NCI-H1105 treated with DMSO at 0.1 percent for 48 hours (cell line): ENCODE measurements at regions not wholly inside any gene's neighbourhood (a gene's known extent, or its start where the extent isn't known, plus 50 kb on each side); places are given as distances from the start of the nearest gene placed in this dataset.

ENCODE experiments used
- DNase-seq: peaks from one replicate; lab custom pipeline; 2025; lab: John Stamatoyannopoulos, UW

DNA sequence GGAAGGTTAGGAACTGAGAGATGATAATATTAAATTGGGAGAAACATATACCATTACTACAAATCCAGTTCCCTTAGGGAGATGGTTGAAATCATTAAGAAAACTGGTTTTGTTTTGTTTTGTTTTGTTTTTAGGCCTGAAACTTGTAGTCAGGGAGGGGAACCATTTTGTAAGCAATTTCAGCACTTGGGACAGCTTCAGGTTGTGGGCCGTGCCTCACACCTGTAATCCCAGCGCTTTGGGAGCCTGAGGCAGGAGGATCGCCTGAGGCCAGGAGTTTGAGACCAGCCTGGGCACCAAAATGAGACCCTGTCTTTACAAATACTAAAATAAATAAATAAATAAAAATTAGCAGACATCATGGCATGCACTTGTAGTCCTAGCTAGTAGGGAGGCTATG lies 694.3 kb upstream of the NR5A2 start:
- no peak for DNase-seq

DNA sequence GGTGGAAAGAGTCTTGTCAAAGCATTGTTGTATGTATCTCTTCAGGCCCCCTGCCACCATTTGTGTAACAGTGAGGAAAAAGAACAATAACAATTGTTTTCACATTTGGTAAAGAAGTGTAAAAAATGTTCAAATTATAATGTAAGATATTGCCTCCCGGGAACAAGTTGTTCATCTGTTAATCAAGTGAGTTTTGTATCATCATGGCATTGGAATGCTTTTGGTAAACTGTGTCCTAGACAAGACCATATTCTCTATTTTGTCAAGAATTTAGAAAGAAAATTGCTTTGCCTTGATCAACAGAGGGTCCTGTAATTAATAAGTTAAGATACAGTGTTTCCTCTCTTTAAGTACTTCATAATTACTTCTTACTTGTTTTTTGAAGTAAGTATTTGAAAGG lies 692.0 kb upstream of the NR5A2 start:
- DNase-seq: no peak

DNA sequence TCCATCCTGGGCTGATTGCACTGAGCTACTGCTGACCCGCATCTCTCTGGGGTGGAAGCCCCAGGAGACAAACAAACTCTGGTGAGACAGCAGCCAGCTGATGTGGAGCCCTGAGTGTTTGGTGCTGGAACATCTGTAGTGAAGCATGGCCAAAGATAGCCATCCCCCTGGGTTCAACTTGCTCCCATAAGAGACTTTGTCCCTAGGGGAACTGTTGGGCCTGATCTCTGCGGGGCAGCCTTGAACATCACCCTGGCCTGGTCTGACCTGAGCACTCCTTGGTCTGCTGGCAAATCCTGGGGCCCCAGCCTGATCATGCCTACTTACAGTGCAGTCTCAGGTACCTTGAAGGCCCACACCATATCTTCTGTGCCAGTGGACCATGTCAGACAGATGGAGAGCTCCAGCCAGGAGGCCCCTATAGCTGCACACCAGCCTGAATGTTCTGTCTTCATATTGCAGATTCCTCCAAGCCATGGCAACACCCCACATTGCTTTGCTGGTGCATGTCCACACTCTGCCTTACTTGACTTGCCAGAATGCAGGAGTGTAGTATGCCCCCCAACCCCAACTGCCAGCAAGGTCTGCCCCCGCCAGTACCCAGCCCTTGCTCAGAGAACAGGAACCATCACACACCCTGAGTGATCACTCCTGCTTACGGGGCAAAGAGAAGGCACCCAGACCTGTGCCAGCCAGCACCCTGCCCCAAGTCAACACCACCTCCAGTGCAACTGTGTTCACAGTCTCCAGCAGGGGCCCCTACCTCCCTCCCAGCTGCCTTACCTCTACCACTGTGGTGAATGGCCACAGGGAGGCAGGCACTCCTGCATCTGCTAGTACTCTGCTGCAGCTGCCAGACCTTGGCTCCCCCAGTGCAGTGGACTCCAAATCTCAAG lies 690.5 kb upstream of the NR5A2 start:
- DNase-seq: no peak

DNA sequence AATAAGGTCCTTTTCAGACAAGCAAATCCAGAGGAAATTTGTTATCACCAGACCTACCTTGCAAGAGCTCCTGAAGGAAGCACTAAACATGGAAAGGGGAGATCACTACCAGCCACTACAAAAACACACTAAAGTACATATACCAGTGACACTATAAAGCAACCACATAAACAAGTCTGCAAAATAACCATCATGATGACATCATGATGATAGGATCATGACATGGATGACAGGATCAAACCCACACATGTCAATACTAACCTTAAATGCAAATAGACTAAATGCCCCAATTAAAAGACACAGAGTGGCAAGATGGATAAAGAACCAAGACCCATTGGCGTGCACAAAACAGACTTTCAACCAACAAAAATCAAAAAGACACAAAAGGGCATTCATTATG lies 688.8 kb upstream of the NR5A2 start:
- DNase-seq: no peak

DNA sequence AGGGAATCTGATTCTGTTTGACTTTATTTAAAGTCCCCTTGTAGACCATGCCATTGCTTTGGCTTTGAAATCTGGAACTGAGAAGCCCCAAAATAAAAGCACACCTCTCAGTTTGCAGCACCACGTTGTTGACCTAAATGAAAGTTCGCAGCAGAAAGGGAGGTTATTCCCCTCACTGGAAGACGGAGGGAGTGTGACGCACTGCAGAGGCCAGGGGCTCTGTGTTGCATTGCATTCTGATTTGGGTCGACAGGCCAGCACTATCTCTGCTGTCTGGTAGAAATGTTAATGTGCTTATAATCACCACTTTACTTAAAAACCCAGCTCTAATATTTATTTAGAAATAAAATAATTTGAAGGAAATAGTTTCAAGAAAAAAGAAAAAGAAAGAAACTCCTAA lies 675.2 kb upstream of the NR5A2 start:
- no peak for DNase-seq

DNA sequence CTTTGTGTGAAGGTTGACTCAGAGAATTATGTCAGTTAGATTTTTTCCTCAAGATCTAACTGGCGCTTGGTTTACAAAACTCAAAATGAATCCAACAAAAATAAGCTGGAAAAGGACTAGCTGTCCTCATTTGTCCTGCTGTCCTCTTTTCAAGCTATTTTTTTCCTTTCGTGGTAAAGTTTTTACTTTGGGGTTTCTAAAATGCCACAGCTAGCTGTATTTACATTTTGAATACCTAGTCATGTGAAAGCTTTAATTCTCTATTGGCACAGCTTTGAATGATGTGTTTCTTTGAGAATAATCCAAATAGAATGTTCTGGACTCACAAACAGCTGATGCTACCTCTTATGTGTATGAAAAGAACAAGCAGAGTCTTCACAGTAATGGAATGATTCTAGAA lies 673.6 kb upstream of the NR5A2 start:
- DNase-seq: no peak

DNA sequence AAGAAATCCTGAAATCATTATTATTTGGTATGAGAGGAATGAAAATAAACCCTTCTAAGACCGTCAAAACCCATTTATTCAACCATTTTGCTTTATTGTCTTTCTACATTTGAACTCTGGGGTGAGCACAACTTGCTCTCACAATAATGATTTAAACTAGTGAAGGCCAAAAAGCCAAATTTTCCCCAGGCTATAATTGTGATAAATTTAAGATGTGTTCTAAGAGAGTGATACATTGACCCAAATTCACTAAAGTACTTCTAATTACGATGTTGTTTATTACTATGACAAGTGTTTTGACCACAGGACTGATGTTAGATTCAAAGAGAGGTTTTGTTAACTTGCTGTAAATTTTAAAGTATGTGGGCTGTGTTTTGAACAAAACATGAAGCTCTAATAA lies 670.9 kb upstream of the NR5A2 start:
- DNase-seq: no peak

DNA sequence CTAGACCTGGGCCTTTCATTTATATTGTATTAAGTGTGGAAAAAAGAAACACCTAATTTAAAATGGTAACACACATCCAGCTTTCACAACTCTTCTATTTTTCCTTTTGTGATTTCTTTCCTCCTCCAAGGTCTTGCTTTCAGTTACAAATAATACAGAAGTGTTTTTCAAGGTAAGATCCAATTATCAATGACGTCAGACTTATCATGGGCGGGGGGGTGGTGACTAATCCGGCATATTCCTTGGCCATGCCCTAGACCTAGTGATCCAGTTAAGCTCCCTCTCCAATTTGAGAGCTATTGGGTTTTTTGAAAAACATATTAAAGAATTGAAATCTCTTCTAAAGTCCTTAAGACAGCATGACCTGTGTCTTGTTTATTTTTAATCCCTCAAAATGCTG lies 669.9 kb upstream of the NR5A2 start:
- DNase-seq: no peak

DNA sequence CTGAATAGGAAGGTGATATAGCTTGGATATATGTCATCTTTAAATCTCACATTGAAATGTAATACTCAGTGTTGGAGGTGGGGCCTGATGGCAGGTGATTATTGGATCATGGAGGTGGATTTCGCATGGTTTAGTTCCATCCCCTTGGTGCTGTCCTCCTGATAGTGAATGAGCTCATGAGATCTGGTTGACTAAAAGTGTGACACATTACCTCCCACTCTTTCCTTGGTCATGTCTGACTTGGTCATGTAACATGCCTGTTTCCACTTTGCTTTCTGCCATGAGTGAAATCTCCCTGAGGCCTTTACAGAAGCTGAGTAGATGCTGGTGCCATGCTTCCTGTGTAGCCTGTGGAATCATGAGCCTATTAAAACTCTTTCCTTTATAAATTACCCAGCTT lies 664.5 kb upstream of the NR5A2 start:
- DNase-seq: no peak

DNA sequence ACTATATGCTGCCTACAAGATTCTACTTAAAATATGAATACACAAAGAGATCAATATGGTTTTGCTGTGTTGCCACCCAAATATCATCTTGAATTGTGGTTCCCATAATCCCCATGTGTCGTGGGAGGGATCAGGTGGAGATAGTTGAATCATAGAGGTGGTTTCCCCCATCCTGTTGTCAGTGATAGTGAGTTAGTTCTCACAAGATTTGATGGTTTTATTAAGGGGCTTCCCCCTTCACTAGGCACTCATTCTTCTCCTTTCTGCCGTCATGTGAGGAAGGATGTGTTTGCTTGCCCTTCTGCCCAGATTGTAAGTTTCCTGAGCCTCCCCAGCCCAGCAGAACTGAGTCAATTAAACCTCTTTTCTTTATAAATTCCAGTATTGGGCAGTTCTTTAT lies 654.4 kb upstream of the NR5A2 start:
- no peak for DNase-seq

DNA sequence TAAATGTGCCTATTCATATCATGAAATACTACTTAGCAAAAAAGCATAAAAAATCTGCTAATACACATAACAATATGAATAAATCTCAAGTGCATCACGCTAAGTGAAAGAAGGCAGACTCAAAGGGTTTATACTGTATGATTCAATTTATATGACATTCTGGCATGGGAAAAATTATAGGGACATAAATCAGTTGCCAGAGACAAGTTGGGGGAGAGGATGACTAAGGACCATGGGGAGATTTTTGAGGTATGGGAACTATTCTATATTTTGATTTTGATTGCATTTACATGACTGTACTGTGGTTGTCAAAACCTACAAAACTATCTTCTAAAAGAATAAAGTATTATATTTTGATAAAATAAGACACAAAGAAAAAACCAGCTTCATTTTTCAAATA lies 650.3 kb upstream of the NR5A2 start:
- no peak for DNase-seq

DNA sequence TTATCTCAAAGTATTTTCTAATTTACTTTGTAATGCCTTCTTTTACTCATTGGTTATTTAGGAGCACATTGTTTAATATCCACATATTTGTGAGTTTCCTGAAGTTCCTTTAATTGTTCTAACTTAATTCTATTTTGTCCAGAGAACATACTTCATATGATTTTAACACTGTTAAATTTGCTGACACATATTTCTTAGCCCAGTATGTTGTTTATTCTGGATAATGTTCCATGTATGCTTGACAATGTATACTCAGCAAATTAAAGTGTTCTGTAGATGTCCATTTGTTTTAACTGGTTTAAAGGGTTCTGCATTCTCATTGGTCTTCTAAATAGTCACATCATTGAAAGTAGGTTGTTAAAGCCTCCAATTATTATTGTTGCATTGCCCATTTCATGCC lies 643.7 kb upstream of the NR5A2 start:
- no peak for DNase-seq

DNA sequence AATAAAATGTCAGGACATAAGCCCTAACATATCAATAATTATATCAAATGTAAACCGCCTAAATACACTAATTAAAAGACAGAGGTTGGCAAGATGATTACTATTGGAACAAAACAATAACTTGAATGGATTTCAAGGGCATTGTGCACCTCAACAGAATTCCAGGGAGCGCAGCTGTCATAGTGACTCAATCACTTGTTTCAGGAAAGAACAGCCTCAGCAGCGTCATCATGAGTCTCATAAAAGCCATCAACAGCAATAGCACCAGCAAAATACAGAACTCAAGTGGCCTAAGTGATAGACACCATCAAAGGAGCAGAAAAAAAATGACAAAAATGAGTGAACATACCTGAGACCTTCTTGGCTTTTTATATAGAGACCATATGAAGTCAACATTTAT lies 632.7 kb upstream of the NR5A2 start:
- DNase-seq: peak; percentile 40

DNA sequence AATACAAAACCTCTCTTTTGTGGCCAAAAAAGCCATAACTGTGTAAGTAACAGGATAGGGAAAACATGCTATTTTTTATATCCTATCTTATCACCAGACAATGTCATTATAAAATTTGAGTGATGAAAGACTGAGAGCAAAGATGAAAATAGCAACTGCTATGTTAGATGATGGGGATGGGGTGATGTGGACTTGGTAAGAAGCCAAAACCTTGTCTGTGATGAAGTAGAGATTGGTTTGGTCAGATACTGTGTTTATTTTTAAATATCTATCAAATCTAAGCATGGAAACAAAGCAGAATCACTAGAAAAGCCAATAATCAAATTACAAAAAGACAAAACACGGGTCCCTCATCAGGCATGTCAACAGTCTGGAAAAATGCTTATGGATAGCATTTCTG lies 631.1 kb upstream of the NR5A2 start:
- no peak for DNase-seq

DNA sequence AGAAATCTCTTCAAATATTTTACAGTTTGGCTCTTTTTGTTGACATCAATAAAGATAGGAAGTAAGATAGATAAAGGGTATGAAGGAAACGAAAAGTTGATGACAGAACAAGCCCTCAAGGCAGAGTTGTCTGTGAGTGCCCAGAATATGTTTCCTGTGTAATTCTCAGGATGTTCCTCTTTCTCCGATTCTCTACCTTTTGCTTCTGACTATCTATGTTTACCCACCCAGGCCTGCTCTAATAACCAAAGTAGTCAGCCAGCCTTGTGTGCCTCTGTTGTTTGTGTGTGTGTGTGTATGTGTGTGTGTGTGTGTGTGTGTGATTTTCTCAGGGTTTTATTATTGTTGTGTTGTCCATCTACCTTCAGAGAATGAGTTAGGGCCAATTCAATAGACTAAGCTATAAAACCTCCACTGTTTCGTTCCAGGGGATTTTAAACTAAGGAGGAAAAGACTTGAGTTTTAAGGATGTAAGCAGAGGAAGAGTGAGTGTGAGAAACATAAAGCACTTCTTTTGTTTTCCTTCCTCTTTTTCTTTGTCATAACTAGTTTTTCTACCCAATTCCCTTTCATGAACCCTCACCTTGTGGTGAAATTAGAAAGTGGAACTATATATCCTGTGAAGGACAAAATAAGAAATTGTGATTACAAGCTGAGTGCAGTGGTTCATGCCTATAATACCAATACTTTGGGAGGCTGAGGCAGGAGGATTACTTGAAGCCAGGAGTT lies 627.4 kb upstream of the NR5A2 start:
- no peak for DNase-seq

DNA sequence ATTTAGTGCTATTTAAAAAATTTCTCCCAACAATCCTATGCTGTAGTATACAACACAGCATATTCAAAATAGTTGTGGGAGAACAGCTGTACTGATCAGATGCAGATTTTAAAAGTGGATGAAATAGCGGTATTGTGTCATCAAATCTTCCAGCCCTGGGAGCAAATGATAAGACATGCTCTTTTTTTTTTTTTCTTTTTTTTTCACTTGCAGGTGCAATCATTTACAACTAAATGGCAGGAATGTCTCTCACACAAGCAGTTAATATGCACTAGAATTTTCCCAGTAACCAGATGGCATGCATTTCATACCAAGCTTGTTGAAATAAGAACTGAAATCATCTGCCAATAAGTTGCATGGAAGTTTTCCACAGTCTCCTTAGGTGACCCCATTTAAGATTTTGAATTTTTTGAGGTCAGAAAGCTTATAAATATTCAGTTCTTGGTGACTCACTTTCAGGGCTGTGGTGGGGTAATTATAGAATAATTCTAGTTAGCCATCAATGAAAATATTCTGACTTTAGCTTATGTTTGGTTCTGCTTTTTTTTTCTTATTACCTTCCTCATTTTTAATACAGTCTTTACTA lies 623.9 kb upstream of the NR5A2 start:
- DNase-seq: no peak

DNA sequence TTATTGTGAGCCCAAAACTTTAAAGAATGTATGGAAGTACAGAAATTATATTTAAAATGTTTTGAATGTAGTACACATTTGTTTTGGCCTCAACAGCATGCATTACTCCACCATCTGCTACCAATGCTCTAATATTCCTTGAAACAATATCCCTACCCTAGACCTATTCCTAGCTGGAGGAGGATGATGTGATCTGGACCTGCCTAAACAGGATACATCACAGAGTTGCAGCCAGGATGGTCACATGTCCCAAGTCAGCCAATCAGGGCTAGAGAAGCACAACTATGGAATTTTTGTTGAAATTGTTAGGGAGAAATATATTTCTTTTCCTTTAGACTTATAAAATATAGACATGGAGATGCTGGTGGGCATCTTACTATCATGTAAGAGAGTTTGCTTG lies 623.3 kb upstream of the NR5A2 start:
- DNase-seq: no peak

DNA sequence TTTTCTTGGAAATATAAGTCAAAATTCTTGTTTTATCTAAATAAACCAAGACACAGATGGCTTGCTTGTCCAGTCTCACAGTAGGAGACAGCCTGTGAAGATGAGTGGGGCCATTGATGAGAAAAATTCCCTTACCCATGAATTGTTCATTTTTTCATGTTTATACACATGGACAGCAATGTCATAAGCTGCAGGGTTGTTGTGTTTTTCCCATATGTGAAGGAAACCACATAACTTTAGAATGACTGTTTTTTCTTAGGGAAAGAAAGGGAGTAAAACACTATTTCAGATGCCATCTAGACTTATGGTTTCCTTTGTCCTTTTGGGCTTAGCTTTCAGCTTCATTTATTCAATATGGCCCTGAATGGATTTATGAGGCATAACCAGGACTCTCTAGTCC lies 622.5 kb upstream of the NR5A2 start:
- no peak for DNase-seq

DNA sequence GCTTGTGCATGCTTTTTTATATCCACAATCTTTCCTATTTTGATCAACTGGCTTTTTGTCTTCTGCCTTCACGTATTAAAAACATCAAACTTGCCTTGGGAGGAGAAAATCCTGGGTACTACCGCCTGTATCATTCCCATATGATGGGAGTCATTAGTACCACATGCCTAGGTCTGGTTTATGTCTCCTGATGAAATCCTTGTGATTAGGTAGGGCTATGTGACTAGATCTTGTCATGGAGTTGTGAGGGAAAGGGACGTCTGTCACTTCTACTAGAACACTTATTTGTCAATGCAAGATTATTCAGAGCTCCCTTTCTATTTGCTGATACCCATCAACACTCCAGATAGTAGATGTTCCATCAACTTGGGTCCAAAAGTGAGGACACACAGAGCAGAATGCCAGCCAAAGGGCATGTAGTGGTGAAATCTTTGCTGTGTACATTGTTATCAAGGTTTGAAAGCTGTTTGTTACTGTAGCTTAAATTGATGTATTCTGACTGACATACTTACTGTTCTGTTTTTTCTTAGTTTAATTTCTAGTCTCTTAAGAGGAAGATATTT lies 621.8 kb upstream of the NR5A2 start:
- no peak for DNase-seq

DNA sequence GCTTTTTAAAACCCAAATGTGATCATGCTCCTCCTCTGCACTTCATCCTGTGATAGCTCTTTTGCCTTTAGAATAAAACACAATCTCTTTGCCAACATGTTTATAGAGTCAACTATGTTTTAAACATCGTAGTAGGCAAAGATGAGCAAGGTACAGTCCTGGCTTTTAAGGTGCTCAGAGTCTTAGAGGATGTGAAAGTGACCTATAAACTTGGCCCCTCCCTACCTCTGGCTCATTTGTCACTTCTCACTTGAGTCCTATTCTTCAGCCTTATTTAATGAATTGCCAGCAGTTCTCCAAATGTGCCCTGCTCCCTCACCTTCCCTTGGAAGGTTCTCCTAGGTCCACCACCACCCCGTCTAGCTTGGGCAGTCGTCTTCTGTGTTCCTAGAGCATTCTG lies 617.0 kb upstream of the NR5A2 start:
- no peak for DNase-seq

DNA sequence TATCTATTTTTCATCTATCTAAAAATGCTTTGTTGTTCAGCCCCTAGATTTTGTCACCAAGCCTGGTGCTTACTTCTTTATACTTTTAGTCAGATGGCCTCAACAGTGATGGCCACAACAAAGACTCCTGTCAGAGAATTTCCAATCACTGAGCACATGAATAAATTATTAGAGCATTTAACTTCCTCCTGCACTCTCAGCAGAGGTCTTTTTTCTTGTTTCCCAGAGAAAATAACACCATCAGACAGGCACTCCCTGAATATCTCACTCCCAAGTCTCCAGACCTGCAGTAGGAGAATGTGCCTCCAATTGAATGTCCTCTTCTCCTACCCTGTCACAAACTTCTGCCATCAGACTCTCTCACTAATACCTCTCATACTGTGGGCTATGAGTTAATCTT lies 616.0 kb upstream of the NR5A2 start:
- no peak for DNase-seq

DNA sequence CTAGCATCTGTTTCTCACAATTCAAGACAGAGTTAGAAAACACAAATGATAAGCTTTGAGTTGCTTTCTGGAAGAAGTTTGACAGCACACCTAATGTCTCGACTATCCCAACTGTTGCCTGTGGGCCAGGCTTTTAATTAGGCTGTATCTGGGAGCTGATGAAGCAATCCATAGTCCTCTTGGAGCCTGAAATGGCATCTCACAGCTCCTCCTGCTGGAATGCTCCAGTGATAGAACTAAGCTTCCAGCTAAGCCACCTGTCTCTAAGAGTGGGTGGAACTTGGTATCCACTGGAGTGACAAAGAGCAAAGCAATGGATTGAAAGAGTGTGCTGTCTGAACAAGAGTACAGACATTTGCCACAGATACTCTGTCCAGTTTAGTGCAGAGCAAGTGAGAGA lies 605.3 kb upstream of the NR5A2 start:
- DNase-seq: no peak

DNA sequence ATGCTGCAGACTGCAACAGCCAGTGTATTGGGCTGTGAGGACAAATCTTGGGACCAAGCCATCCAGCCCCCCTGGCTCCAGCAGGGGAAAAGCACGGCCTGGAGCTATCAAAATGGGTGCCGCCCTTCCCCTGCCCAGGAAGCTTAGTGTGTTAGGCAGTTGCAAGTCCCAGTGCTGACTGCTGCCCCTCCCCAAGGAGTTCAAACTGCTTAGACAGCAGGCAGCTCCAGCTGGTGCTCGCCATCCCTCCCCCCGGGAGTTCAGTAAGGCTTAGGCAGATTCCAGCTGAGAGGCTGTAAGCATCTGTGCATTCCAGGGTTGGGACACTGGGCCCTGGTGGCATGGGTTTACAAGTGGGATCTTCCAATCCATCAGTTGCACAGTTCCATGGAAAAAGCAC lies 579.6 kb upstream of the NR5A2 start:
- DNase-seq: no peak
